Mesothelial cell of epicardium (in vitro differentiated cells): ENCODE measurements at regions not wholly inside any gene's neighbourhood (a gene's known extent, or its start where the extent isn't known, plus 50 kb on each side); places are given as distances from the start of the nearest gene placed in this dataset.
"Not testable (repeated sequence)": the region's sequence is repeated elsewhere in the genome, so short reads cannot be mapped to it uniquely, and the experiment has no call there.

Experiments
- DNase-seq, 2 experiments: peaks; one replicate each; pipeline ENCODE4 v3.0.0; 2021; ENCODE audit warnings: low spot score in 2 of 2; ENCODE audit not compliant: unreplicated experiment in 2 of 2
- H3K27ac Mint-ChIP-seq: 2 replicates; pipeline ENCODE4 v1.8.0; 2021; ENCODE audit warnings: mixed read lengths
- H3K27me3 Mint-ChIP-seq: 2 replicates; pipeline ENCODE4 v1.8.0; 2021; ENCODE audit warnings: low read depth, mixed read lengths
- H3K36me3 Mint-ChIP-seq: 2 replicates; pipeline ENCODE4 v1.8.0; 2021; ENCODE audit warnings: mixed read lengths
- H3K4me1 Mint-ChIP-seq: 2 replicates; pipeline ENCODE4 v1.8.0; 2021; ENCODE audit warnings: mixed read lengths
- H3K4me3 Mint-ChIP-seq: 2 replicates; pipeline ENCODE4 v1.8.0; 2021; ENCODE audit warnings: mild to moderate bottlenecking, moderate library complexity, mixed read lengths
- H3K9me3 Mint-ChIP-seq: 2 replicates; pipeline ENCODE4 v1.8.0; 2021; ENCODE audit warnings: mixed read lengths
- CTCF ChIP-seq: fragments of 200-600 bp; sonication (generic); IDR thresholded peaks from one replicate; pipeline ENCODE4 v1.5.0; 2021; ENCODE audit warnings: antibody characterized with exemption; ENCODE audit not compliant: unreplicated experiment

- no peak for DNase-seq
- Mint-ChIP-seq H3K4me1 (no peaks in the 10 kb centered on the region), H3K9me3 (peaks cover 18% of the 10 kb centered on the region), H3K27me3 (no peaks in the 10 kb centered on the region), H3K36me3 (no peaks in the 10 kb centered on the region), H3K27ac (no peak overlapping the region), H3K4me3 (no peak overlapping the region)
- no peak for TF ChIP-seq CTCF
These were observed 158.0 kb downstream of the MMUT start for GRCh38 chr6:49305010-49305409.

- peaks cover 18% of the 10 kb centered on the region for H3K9me3 Mint-ChIP-seq
- H3K4me3 Mint-ChIP-seq, H3K27ac Mint-ChIP-seq, H3K36me3 Mint-ChIP-seq, H3K4me1 Mint-ChIP-seq, H3K27me3 Mint-ChIP-seq, DNase-seq: not testable (repeated sequence)
These were observed 158.7 kb downstream of the MMUT start for GRCh38 chr6:49304393-49304792.

GRCh38 chr6:49300911-49301310, 162.1 kb downstream of the MMUT start:
- Mint-ChIP-seq H3K27me3 (no peaks in the 10 kb centered on the region), H3K36me3 (no peaks in the 10 kb centered on the region), H3K27ac (no peak overlapping the region), H3K9me3 (peaks cover 18% of the 10 kb centered on the region), H3K4me3 (no peak overlapping the region), H3K4me1 (no peaks in the 10 kb centered on the region)
- no peak for DNase-seq
- TF ChIP-seq CTCF: no peak

GRCh38 chr6:49300443-49300842, 162.6 kb downstream of the MMUT start:
- Mint-ChIP-seq H3K4me3 (no peak overlapping the region), H3K36me3 (no peaks in the 10 kb centered on the region), H3K9me3 (peaks cover 18% of the 10 kb centered on the region), H3K27ac (no peak overlapping the region), H3K4me1 (no peaks in the 10 kb centered on the region), H3K27me3 (no peaks in the 10 kb centered on the region)
- DNase-seq: no peak
- TF ChIP-seq CTCF: no peak

GRCh38 chr6:49299279-49299678, 163.8 kb downstream of the MMUT start:
- no peak overlapping the region for H3K4me3 Mint-ChIP-seq
- no peak overlapping the region for H3K27ac Mint-ChIP-seq
- H3K27me3 Mint-ChIP-seq: no peaks in the 10 kb centered on the region
- DNase-seq: no peak
- TF ChIP-seq CTCF: no peak
- H3K36me3 Mint-ChIP-seq: no peaks in the 10 kb centered on the region
- peaks cover 15% of the 10 kb centered on the region for H3K9me3 Mint-ChIP-seq
- H3K4me1 Mint-ChIP-seq: no peaks in the 10 kb centered on the region

GRCh38 chr6:49284180-49284579, 178.9 kb downstream of the MMUT start:
- no peaks in the 10 kb centered on the region for H3K4me1 Mint-ChIP-seq
- no peak overlapping the region for H3K4me3 Mint-ChIP-seq
- TF ChIP-seq CTCF: no peak
- peaks cover 21% of the 10 kb centered on the region for H3K9me3 Mint-ChIP-seq
- H3K36me3 Mint-ChIP-seq: no peaks in the 10 kb centered on the region
- no peaks in the 10 kb centered on the region for H3K27me3 Mint-ChIP-seq
- H3K27ac Mint-ChIP-seq: no peak overlapping the region
- DNase-seq: no peak

GRCh38 chr6:49274809-49275769, 188.0 kb downstream of the MMUT start:
- not testable (repeated sequence) for H3K4me3 Mint-ChIP-seq

More at GRCh38 chr6:49274809-49275769, 188.0 kb downstream of the MMUT start:
- H3K36me3 Mint-ChIP-seq, H3K27ac Mint-ChIP-seq, DNase-seq, H3K27me3 Mint-ChIP-seq, H3K4me1 Mint-ChIP-seq: not testable (repeated sequence)
- peaks cover 28% of the 10 kb centered on the region for H3K9me3 Mint-ChIP-seq
